ENCODE measurements at regions not wholly inside any gene's neighbourhood (a gene's known extent, or its start where the extent isn't known, plus 50 kb on each side); places are given as distances from the start of the nearest gene placed in this dataset.

DNA sequence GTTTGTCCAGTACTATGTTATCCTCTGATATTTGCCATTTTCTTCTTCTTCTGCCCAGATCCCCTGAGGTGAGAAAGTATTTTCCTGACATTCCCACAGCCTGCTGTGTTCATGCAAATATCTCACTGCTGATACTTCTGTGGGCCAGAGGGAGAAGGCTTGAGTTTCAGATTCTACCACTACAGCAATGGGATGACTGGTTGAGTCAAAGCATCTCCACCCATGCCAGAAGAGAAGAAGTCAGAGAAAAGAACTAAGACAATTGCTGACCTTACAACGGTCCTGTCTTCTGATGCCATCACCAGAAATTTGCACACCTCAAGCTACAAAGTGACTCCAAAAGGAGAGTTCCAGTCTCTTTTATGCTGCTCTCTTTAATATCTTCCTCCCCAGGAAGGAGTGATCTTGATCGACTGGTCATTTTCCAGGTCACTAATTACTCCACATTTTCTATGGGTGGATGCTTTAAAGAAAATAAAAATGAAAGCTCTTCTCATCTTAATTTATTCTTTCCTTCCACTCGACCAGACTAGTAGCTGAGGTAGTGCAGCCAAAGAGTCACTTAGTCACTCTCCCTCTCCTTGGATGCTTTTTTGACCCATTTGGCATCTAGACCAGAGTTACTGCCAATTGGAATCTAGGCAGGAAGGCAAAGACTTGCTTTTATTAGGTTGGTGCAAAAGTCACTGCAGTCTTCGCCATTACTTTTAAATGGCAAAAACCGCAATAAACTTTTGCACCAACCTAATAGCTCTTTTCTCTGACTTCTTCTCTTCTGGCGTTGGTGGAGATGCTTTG, 195.1 kb downstream of the PTPRC start:
- DNase-seq (ENCODE audit: low read depth), result no peak
- TF ChIP-seq, protein P1, sequence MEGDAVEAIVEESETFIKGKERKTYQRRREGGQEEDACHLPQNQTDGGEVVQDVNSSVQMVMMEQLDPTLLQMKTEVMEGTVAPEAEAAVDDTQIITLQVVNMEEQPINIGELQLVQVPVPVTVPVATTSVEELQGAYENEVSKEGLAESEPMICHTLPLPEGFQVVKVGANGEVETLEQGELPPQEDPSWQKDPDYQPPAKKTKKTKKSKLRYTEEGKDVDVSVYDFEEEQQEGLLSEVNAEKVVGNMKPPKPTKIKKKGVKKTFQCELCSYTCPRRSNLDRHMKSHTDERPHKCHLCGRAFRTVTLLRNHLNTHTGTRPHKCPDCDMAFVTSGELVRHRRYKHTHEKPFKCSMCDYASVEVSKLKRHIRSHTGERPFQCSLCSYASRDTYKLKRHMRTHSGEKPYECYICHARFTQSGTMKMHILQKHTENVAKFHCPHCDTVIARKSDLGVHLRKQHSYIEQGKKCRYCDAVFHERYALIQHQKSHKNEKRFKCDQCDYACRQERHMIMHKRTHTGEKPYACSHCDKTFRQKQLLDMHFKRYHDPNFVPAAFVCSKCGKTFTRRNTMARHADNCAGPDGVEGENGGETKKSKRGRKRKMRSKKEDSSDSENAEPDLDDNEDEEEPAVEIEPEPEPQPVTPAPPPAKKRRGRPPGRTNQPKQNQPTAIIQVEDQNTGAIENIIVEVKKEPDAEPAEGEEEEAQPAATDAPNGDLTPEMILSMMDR (conservative IDR thresholded peaks at IDR 0.05; ENCODE audit: low read length), result no peak
- no peak overlapping the region for H3K4me3 ChIP-seq (ENCODE audit: low read length)

- DNase-seq (ENCODE audit: low read depth), result no peak
- no peak overlapping the region for H3K4me3 ChIP-seq (ENCODE audit: low read length)
- TF ChIP-seq, protein P1 (conservative IDR thresholded peaks at IDR 0.05; ENCODE audit: low read length), result no peak
These were observed 198.6 kb downstream of the PTPRC start for GRCh38 chr1:198837278-198838021.

GRCh38 chr1:198838022-198838342, 199.1 kb downstream of the PTPRC start:
- no peak for DNase-seq (ENCODE audit: low read depth)
- H3K4me3 ChIP-seq (ENCODE audit: low read length), result no peak overlapping the region
- TF ChIP-seq, protein P1 (conservative IDR thresholded peaks at IDR 0.05; ENCODE audit: low read length), result no peak

DNA sequence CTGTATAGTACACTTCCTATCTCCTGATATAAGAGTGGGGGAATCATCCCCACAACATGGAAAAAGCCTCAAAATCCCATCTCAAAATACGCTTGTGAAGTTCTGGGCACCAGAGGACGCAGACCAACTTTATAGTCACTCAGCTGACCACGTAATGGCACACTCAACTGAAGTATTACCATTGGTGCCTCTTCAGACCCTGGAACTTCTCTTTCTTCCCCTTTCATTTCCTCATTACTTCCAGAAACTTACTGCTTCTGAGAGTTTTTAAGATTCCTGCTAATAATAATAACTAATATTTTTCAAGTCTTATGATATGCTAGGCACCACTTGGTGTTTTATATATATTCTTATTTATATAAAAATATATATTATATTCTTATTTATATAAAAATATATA, 202.6 kb downstream of the PTPRC start:
- no peak for DNase-seq (ENCODE audit: low read depth)
- TF ChIP-seq, protein P1 (conservative IDR thresholded peaks at IDR 0.05; ENCODE audit: low read length), result no peak
- H3K4me3 ChIP-seq (ENCODE audit: low read length), result no peak overlapping the region

DNA sequence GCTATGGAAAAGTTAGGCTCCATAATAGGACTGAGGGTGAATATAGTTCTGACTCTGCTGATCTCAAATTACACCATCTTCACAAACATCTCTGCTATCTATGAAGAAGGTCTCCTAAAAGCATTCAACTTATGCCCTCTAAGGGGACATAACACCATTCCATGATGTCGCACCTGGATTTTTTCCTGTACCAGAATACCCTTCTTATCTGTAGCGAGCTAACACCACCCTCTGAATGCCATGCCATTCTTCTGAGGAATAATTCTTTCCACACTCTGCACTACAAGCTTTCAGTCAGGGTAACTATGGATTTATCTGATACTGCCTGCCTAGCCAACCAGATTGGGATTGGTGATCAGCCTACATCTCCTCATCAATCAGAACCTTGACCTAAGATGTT, 203.8 kb downstream of the PTPRC start:
- TF ChIP-seq, protein P1 (conservative IDR thresholded peaks at IDR 0.05; ENCODE audit: low read length), result no peak
- DNase-seq (ENCODE audit: low read depth), result no peak
- H3K4me3 ChIP-seq (ENCODE audit: low read length), result no peak overlapping the region

DNA sequence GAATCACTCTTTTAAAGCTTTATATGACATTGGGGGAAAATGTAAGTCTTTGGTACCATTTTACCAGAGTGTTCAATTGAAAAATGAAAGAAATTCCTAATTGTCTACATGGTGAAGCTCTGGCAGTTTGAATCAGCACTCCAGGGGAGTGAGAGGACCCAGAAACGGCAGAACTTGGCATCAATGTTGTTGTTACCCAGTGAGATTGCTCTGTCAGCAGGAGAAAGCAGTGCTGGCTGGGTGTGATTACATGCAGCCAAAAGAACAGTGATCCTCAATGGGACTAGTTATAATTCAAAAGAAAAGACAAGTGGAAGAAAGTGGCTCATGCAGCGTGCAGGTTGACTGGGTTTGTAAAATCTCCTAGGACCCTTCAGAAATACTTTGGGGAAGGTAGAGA, 206.4 kb downstream of the PTPRC start:
- no peak for DNase-seq (ENCODE audit: low read depth)
- H3K4me3 ChIP-seq (ENCODE audit: low read length), result no peak overlapping the region
- TF ChIP-seq, protein P1 (conservative IDR thresholded peaks at IDR 0.05; ENCODE audit: low read length), result no peak

DNA sequence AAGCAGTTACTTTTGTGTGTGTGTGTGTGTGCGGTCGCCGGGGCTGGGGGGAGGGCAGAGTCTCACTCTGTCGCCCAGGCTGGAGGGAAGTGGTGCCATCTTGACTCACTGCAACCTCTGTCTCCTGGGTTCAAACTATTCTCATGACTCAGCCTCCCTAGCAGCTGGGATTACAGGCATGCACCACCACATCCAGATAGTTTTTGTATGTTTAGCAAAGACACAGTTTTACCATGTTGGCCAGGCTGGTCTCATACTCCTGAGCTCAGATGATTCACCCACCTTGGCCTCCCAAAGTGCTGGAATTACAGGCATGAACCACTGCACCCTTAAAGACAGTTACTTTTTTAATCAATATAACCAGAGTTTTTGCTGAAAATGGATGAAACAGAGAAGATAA, 207.0 kb downstream of the PTPRC start:
- no peak overlapping the region for H3K4me3 ChIP-seq (ENCODE audit: low read length)
- DNase-seq (ENCODE audit: low read depth), result peak; percentile 9
- TF ChIP-seq, protein P1 (conservative IDR thresholded peaks at IDR 0.05; ENCODE audit: low read length), result no peak

Measured in AG10803 (cell line).